Occipital lobe (tissue), 1 donor: ENCODE measurements at regions not wholly inside any gene's neighbourhood (a gene's known extent, or its start where the extent isn't known, plus 50 kb on each side); places are given as distances from the start of the nearest gene placed in this dataset.

Experiments
- DNase-seq: peaks from one replicate; lab custom pipeline; 2025; lab: John Stamatoyannopoulos, UW

DNA sequence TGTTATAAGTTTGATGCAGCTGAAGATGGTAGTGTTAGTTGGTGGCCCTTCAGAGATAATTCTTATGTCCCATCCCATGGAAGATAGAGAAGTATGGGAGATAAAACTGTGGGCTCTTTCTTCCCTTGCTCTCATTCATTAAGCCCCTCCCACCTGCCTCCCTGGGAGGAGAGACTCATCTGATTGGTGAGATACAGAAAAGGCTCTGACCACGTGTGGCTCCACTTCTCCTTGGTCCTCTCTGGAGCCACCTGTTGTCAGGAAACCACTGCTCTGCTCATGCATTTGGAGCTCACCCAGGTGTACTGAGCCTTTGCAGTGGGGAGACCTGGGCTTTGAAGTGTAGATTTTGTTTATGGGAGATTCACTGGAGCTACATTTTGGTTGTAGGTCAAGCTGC lies 293.2 kb upstream of the RASGRP1 start:
- DNase-seq: no peak

GRCh38 chr15:38859574-38859973 lies 295.0 kb upstream of the RASGRP1 start:
- DNase-seq: no peak

GRCh38 chr15:38860253-38860652 lies 295.6 kb upstream of the RASGRP1 start:
- no peak for DNase-seq

- no peak for DNase-seq
These were observed 296.1 kb upstream of the RASGRP1 start for GRCh38 chr15:38860674-38861073.

GRCh38 chr15:38861108-38861507 lies 296.5 kb upstream of the RASGRP1 start:
- DNase-seq: no peak

GRCh38 chr15:38862099-38862498 lies 297.5 kb upstream of the RASGRP1 start:
- DNase-seq: no peak

GRCh38 chr15:38863381-38863780 lies 298.8 kb upstream of the RASGRP1 start:
- DNase-seq: no peak

GRCh38 chr15:38864122-38864521 lies 299.5 kb upstream of the RASGRP1 start:
- DNase-seq: no peak

GRCh38 chr15:38864827-38865581 lies 300.4 kb upstream of the RASGRP1 start:
- DNase-seq: no peak

GRCh38 chr15:38867556-38867955 lies 302.9 kb upstream of the RASGRP1 start:
- DNase-seq: no peak

- no peak for DNase-seq
These were observed 303.9 kb upstream of the RASGRP1 start for GRCh38 chr15:38868326-38869114.

DNA sequence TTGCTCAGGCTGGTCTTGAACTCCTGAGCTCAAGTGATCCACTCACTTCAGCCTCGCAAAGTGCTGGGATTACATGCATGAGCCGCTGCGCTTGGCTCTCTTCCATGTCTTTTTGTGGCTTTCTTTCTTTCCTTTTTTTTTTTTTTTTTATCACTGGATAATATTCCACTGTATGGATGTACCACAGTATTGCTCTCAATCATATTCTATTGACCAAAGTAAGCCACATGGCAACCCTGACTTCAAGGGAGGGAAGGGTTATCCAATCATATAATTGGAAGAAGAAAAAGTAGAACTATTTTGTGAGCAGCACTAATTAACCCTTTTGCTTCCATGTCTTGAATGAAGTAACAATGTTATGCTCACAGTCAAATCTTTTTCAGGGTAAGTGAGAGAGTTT lies 307.0 kb upstream of the RASGRP1 start:
- no peak for DNase-seq

DNA sequence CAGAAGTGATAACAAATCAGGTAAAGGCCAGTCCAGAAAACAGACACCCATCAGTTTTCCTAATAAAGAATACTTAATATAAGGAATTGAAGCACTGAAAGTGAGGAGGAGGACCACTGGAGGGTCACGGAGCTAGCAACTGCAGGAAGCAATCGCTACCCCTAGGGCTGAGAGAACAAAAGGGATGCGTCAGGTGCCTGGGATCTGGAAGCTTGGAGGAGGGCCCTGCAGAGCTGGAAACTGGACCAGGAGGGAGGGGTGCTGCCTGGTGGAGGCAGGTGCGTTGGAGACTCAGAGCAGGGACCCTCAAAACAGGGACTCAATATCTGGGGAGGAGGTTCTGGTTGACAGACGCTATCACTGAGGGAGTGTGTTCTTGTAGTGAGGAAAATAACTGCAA lies 308.1 kb upstream of the RASGRP1 start:
- no peak for DNase-seq

GRCh38 chr15:38873158-38873557 lies 308.5 kb upstream of the RASGRP1 start:
- no peak for DNase-seq

DNA sequence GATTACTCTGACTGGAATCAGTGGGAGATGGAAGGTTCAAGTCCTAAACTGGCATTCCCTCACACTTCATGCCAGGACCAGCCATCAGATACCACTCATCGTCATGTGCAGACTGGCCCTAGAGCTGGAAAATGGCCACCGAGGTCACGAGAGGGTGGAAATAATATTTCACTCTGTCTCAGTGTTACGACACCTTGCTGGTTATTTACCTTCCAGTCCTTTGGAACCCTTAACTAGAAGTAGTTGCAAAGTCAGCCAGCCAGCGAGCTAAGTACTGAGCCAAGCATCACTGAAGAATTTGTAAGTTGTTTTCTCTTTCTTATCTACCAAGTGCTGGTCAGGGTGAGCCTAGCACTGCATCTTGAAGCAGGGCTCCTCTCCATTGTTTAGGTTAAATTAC lies 309.9 kb upstream of the RASGRP1 start:
- no peak for DNase-seq

DNA sequence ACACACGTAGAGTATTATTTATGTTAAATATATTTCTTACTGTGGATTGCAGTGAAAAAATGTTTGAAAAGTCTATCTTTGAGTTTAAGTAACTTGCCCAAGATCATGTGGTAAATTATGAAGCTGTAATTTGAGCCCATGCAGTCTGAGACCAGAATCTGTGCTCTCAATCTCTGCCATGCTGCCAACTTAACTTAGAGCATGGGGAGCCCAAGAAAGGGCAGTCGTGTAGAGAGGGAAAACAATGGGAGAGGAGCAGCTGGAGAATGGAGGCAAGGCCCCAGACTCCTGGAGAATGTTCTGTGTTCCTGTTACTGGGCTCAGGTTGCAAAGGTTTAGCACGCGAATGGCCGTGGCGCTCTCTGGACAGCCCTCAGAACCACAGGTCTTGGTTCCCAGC lies 311.6 kb upstream of the RASGRP1 start:
- DNase-seq: no peak

GRCh38 chr15:38876621-38877020 lies 312.0 kb upstream of the RASGRP1 start:
- DNase-seq: no peak

DNA sequence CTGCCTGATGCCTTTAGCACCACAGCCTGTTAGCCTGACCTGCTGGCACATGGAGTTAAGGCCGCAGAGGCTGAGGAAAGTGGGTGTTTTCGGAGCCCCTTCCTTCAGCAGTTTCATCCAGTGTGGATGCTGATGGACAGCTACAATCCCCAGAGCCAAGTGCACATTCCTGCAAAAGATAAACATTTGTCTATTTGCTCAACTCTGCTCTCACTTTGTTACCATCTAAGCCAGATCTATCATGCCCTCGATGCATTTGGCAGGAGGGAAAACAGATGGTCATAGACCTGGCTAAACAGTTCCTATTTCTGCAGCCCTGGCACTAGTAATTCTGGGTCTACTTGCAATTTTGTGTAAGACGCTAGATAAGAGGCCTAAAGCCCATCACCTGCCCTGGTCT lies 312.9 kb upstream of the RASGRP1 start:
- no peak for DNase-seq

- no peak for DNase-seq
These were observed 313.4 kb upstream of the RASGRP1 start for GRCh38 chr15:38878026-38878425.

GRCh38 chr15:38878926-38879325 lies 314.3 kb upstream of the RASGRP1 start:
- DNase-seq: no peak

DNA sequence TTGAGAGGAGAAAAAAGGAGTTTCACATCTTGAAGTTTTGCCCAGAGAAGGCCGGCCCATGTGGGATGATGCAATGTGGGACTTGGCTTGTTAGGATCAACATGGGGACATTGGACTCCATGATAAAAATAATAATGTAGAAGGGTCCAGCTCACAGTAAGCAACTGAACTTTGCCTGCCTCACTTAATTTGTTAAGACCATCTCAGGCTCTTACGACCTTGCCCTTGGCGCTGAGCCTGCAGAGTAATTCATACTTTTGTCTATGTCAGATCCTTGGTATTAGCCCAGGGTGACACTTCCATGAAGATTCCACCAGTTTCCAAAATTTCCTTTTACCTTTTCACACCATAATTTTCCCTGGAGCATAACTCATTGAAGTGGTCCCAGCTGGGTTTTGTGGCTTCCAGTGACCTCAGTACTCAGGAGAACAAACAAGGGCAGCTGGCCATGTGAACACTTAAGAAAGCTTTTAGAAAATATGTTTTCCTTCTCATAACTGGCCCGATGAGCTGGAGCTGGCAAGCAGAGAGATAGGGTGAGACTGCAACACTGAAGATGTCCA lies 315.4 kb upstream of the RASGRP1 start:
- DNase-seq: no peak

DNA sequence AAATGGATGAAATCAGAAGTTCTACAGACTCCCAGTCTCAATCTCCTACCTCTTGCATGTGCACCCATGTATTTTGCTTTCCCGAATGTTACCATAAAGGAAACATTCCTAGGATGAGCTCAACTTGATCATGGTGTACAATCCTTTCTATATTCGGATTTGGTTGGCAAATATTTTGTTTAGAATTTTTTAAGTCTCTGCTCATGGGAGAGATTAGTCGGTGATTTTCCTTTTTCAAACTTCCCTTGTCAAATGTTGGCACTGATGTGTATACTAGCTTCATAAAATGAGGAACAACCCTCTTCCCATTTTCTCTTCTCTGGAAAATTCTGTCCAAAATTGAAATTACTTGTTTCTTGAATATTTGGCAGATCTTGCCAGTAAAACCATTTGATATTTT lies 317.6 kb upstream of the RASGRP1 start:
- no peak for DNase-seq

- DNase-seq: no peak
These were observed 319.4 kb upstream of the RASGRP1 start for GRCh38 chr15:38883987-38884386.
